DOHH2 (cell line): ENCODE measurements at regions not wholly inside any gene's neighbourhood (a gene's known extent, or its start where the extent isn't known, plus 50 kb on each side); places are given as distances from the start of the nearest gene placed in this dataset.

Experiments used
- H3F3A ChIP-seq: fragments of 200-600 bp; sonication (generic), shearing (Covaris generic); 2 replicates; pipeline ENCODE4 v1.6.0; 2016; ENCODE audit warnings: antibody characterized with exemption, mild to moderate bottlenecking; ENCODE audit not compliant: control insufficient read depth, insufficient read depth
- H3K27ac ChIP-seq: fragments of 200-600 bp; sonication (generic); 2 replicates; pipeline ENCODE4 v1.5.1; 2014; ENCODE audit warnings: low read depth, mild to moderate bottlenecking, low read length, moderate library complexity
- H3K27me3 ChIP-seq: fragments of 200-600 bp; sonication (generic); 2 replicates; pipeline ENCODE4 v1.6.1; 2014; ENCODE audit warnings: mild to moderate bottlenecking, low read length, mixed read lengths; ENCODE audit not compliant: control insufficient read depth
- H3K36me3 ChIP-seq: fragments of 200-600 bp; sonication (generic); 2 replicates; pipeline ENCODE4 v1.6.1; 2014; ENCODE audit warnings: mild to moderate bottlenecking, low read length, moderate library complexity, mixed read lengths; ENCODE audit not compliant: control insufficient read depth
- H3K4me1 ChIP-seq: fragments of 200-600 bp; sonication (generic); 2 replicates; pipeline ENCODE4 v1.6.1; 2014; ENCODE audit warnings: mild to moderate bottlenecking, low read length, mixed read lengths; ENCODE audit not compliant: control insufficient read depth
- H3K4me2 ChIP-seq: fragments of 200-600 bp; sonication (generic); 2 replicates; pipeline ENCODE4 v1.6.0; 2014; ENCODE audit warnings: mild to moderate bottlenecking, low read length, moderate library complexity
- H3K4me3 ChIP-seq: fragments of 200-600 bp; sonication (generic); 2 replicates; pipeline ENCODE4 v1.5.1; 2014; ENCODE audit warnings: mild to moderate bottlenecking, low read length, mixed read lengths
- H3K79me2 ChIP-seq: fragments of 200-600 bp; sonication (generic); 2 replicates; pipeline ENCODE4 v1.6.1; 2014; ENCODE audit warnings: mild to moderate bottlenecking, low read length, mixed read lengths; ENCODE audit not compliant: control insufficient read depth
- H3K9me2 ChIP-seq: fragments of 200-600 bp; sonication (generic); replicated peaks from 2 replicates; pipeline ENCODE4 v1.6.1; 2014; ENCODE audit warnings: mild to moderate bottlenecking, low read length, mixed read lengths; ENCODE audit not compliant: control insufficient read depth
- H3K9me3 ChIP-seq: fragments of 200-600 bp; sonication (generic); 2 replicates; pipeline ENCODE4 v1.6.1; 2014; ENCODE audit warnings: antibody characterized with exemption, low read length, mixed read lengths; ENCODE audit not compliant: control insufficient read depth, insufficient read depth
- H4K20me1 ChIP-seq: fragments of 200-600 bp; sonication (generic); 2 replicates; pipeline ENCODE4 v1.6.0; 2014; ENCODE audit warnings: low read depth, mild to moderate bottlenecking, antibody characterized with exemption, low read length, moderate library complexity; ENCODE audit not compliant: control insufficient read depth, insufficient read depth
- EZH2phosphoT487 ChIP-seq: fragments of 200-600 bp; sonication (generic); IDR thresholded peaks from 2 replicates; pipeline ENCODE4 v1.6.1; 2017; ENCODE audit warnings: borderline replicate concordance, mild to moderate bottlenecking, antibody characterized with exemption, low read length, moderate library complexity, mixed read lengths
- TF ChIP-seq, protein P1 (sequence below): fragments of 200-600 bp; sonication (generic); IDR thresholded peaks from one replicate; pipeline ENCODE4 v1.5.1; 2014; ENCODE audit warnings: antibody characterized with exemption, mild to moderate bottlenecking, low read depth, low read length; ENCODE audit not compliant: poor library complexity, severe bottlenecking

- H3K79me2 ChIP-seq, result no peaks in the 10 kb centered on the region
- no peaks in the 10 kb centered on the region for H3K36me3 ChIP-seq
- no peak overlapping the region for H3K4me2 ChIP-seq
- no peak overlapping the region for H3K27ac ChIP-seq
- TF ChIP-seq EZH2phosphoT487, result no peak
- TF ChIP-seq, protein P1, sequence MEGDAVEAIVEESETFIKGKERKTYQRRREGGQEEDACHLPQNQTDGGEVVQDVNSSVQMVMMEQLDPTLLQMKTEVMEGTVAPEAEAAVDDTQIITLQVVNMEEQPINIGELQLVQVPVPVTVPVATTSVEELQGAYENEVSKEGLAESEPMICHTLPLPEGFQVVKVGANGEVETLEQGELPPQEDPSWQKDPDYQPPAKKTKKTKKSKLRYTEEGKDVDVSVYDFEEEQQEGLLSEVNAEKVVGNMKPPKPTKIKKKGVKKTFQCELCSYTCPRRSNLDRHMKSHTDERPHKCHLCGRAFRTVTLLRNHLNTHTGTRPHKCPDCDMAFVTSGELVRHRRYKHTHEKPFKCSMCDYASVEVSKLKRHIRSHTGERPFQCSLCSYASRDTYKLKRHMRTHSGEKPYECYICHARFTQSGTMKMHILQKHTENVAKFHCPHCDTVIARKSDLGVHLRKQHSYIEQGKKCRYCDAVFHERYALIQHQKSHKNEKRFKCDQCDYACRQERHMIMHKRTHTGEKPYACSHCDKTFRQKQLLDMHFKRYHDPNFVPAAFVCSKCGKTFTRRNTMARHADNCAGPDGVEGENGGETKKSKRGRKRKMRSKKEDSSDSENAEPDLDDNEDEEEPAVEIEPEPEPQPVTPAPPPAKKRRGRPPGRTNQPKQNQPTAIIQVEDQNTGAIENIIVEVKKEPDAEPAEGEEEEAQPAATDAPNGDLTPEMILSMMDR, result no peak
- H3K4me3 ChIP-seq, result no peak overlapping the region
- H4K20me1 ChIP-seq, result no peaks in the 10 kb centered on the region
- no peaks in the 10 kb centered on the region for H3K4me1 ChIP-seq
- H3K9me3 ChIP-seq, result no peaks in the 10 kb centered on the region
- H3K27me3 ChIP-seq, result 0 out of 2 replicates have a peak, but pooled peaks cover 4% of the 10 kb centered on the region
- H3K9me2 ChIP-seq, result no peaks in the 10 kb centered on the region
- H3F3A ChIP-seq, result no peaks in the 10 kb centered on the region
Observed at GRCh38 chr2:191740016-191740419, 62.1 kb downstream of the NABP1 start.

GRCh38 chr2:191740759-191741158, 62.8 kb downstream of the NABP1 start:
- Histone ChIP-seq H3K9me3 (no peaks in the 10 kb centered on the region), H3K36me3 (no peaks in the 10 kb centered on the region), H3K4me1 (no peaks in the 10 kb centered on the region), H3K27ac (no peak overlapping the region), H3K27me3 (0 out of 2 replicates have a peak, but pooled peaks cover 4% of the 10 kb centered on the region), H3F3A (no peaks in the 10 kb centered on the region), H3K79me2 (no peaks in the 10 kb centered on the region), H3K4me2 (no peak overlapping the region), H3K4me3 (no peak overlapping the region), H3K9me2 (no peaks in the 10 kb centered on the region), H4K20me1 (no peaks in the 10 kb centered on the region)
- TF ChIP-seq, protein P1, result no peak
- TF ChIP-seq EZH2phosphoT487, result no peak

- Histone ChIP-seq H3K4me3 (no peak overlapping the region), H3K9me2 (no peaks in the 10 kb centered on the region), H3F3A (no peaks in the 10 kb centered on the region), H3K4me1 (no peaks in the 10 kb centered on the region), H3K9me3 (no peaks in the 10 kb centered on the region), H3K79me2 (no peaks in the 10 kb centered on the region), H3K27ac (no peak overlapping the region), H3K36me3 (no peaks in the 10 kb centered on the region), H3K27me3 (no peaks in the 10 kb centered on the region), H3K4me2 (no peak overlapping the region), H4K20me1 (no peaks in the 10 kb centered on the region)
- TF ChIP-seq EZH2phosphoT487, result no peak
- TF ChIP-seq, protein P1, result no peak
Observed at GRCh38 chr2:191746346-191747169, 68.6 kb downstream of the NABP1 start.
